KOPT-K1 (cell line): ENCODE measurements at regions not wholly inside any gene's neighbourhood (a gene's known extent, or its start where the extent isn't known, plus 50 kb on each side); places are given as distances from the start of the nearest gene placed in this dataset.

Experiments used
- H3K27ac ChIP-seq: fragments of 200-600 bp; sonication (generic); 2 replicates; pipeline ENCODE4 v1.5.1; 2016; ENCODE audit warnings: antibody characterized with exemption, mild to moderate bottlenecking, low read depth, low read length; ENCODE audit not compliant: poor library complexity, severe bottlenecking
- H3K36me3 ChIP-seq: fragments of 200-600 bp; sonication (generic); 2 replicates; pipeline ENCODE4 v1.5.1; 2017; ENCODE audit warnings: antibody characterized with exemption, mild to moderate bottlenecking, low read length, moderate library complexity; ENCODE audit not compliant: insufficient read depth
- H3K9me3 ChIP-seq: fragments of 200-600 bp; sonication (generic); 2 replicates; pipeline ENCODE4 v1.5.1; 2017; ENCODE audit warnings: antibody characterized with exemption, low read length, mild to moderate bottlenecking; ENCODE audit not compliant: insufficient read depth, poor library complexity, severe bottlenecking

- Histone ChIP-seq H3K27ac (no peak overlapping the region), H3K36me3 (no peaks in the 10 kb centered on the region), H3K9me3 (no peaks in the 10 kb centered on the region)
These were observed 704.3 kb downstream of the UQCRFS1 start for GRCh38 chr19:28508666-28509065.

GRCh38 chr19:28505933-28506332 is 707.0 kb downstream of the UQCRFS1 start:
- H3K36me3 ChIP-seq = no peaks in the 10 kb centered on the region
- no peaks in the 10 kb centered on the region for H3K9me3 ChIP-seq
- H3K27ac ChIP-seq = no peak overlapping the region

- Histone ChIP-seq H3K27ac (no peak overlapping the region), H3K36me3 (no peaks in the 10 kb centered on the region), H3K9me3 (no peaks in the 10 kb centered on the region)
These were observed 707.8 kb downstream of the UQCRFS1 start for GRCh38 chr19:28505134-28505533.

- H3K9me3 ChIP-seq = no peaks in the 10 kb centered on the region
- no peak overlapping the region for H3K27ac ChIP-seq
- no peaks in the 10 kb centered on the region for H3K36me3 ChIP-seq
These were observed 708.2 kb downstream of the UQCRFS1 start for GRCh38 chr19:28504727-28505126.

GRCh38 chr19:28504139-28504538 is 708.8 kb downstream of the UQCRFS1 start:
- Histone ChIP-seq H3K9me3 (no peaks in the 10 kb centered on the region), H3K27ac (no peak overlapping the region), H3K36me3 (no peaks in the 10 kb centered on the region)

- Histone ChIP-seq H3K36me3 (no peaks in the 10 kb centered on the region), H3K27ac (no peak overlapping the region), H3K9me3 (no peaks in the 10 kb centered on the region)
These were observed 709.8 kb downstream of the UQCRFS1 start for GRCh38 chr19:28502879-28503734.

GRCh38 chr19:28501976-28502375 is 711.0 kb downstream of the UQCRFS1 start:
- H3K36me3 ChIP-seq = no peaks in the 10 kb centered on the region
- no peak overlapping the region for H3K27ac ChIP-seq
- H3K9me3 ChIP-seq = no peaks in the 10 kb centered on the region

- Histone ChIP-seq H3K27ac (no peak overlapping the region), H3K9me3 (no peaks in the 10 kb centered on the region), H3K36me3 (no peaks in the 10 kb centered on the region)
These were observed 711.8 kb downstream of the UQCRFS1 start for GRCh38 chr19:28500982-28501630.

- Histone ChIP-seq H3K36me3 (no peaks in the 10 kb centered on the region), H3K27ac (no peak overlapping the region), H3K9me3 (no peaks in the 10 kb centered on the region)
These were observed 712.7 kb downstream of the UQCRFS1 start for GRCh38 chr19:28500296-28500695.

GRCh38 chr19:28498404-28498976 is 714.5 kb downstream of the UQCRFS1 start:
- no peaks in the 10 kb centered on the region for H3K9me3 ChIP-seq
- no peaks in the 10 kb centered on the region for H3K36me3 ChIP-seq
- no peak overlapping the region for H3K27ac ChIP-seq

GRCh38 chr19:28497887-28498286 is 715.1 kb downstream of the UQCRFS1 start:
- no peak overlapping the region for H3K27ac ChIP-seq
- H3K9me3 ChIP-seq = no peaks in the 10 kb centered on the region
- H3K36me3 ChIP-seq = no peaks in the 10 kb centered on the region

- no peak overlapping the region for H3K27ac ChIP-seq
These were observed 715.8 kb downstream of the UQCRFS1 start for GRCh38 chr19:28497137-28497536.

GRCh38 chr19:28495046-28495445 is 717.9 kb downstream of the UQCRFS1 start:
- H3K27ac ChIP-seq = no peak overlapping the region
- no peaks in the 10 kb centered on the region for H3K9me3 ChIP-seq
- H3K36me3 ChIP-seq = no peaks in the 10 kb centered on the region

More at GRCh38 chr19:28497137-28497536, 715.8 kb downstream of the UQCRFS1 start:
- Histone ChIP-seq H3K36me3 (no peaks in the 10 kb centered on the region), H3K9me3 (no peaks in the 10 kb centered on the region)

- Histone ChIP-seq H3K27ac (no peak overlapping the region), H3K9me3 (no peaks in the 10 kb centered on the region), H3K36me3 (no peaks in the 10 kb centered on the region)
These were observed 718.5 kb downstream of the UQCRFS1 start for GRCh38 chr19:28494461-28494860.

GRCh38 chr19:28493884-28494283 is 719.1 kb downstream of the UQCRFS1 start:
- Histone ChIP-seq H3K36me3 (no peaks in the 10 kb centered on the region), H3K9me3 (no peaks in the 10 kb centered on the region), H3K27ac (no peak overlapping the region)
